ENCODE measurements at regions not wholly inside any gene's neighbourhood (a gene's known extent, or its start where the extent isn't known, plus 50 kb on each side); places are given as distances from the start of the nearest gene placed in this dataset.
"Not testable (repeated sequence)": the region's sequence is repeated elsewhere in the genome, so short reads cannot be mapped to it uniquely, and the experiment has no call there.

- Histone ChIP-seq H3K27me3 (no peaks in the 10 kb centered on the region), H3K9me3 (no peaks in the 10 kb centered on the region), H3K27ac (no peak overlapping the region), H3K4me1 (no peaks in the 10 kb centered on the region), H3K36me3 (no peaks in the 10 kb centered on the region), H3K4me3 (no peak overlapping the region)
- TF ChIP-seq CTCF (IDR thresholded peaks at IDR 0.05): no peak
- intact Hi-C loops (cut with DNase I): no loop called here
- no peak for DNase-seq (ENCODE audit: low spot score in 2 of 2)
Observed at GRCh38 chr9:7739595-7739994, 60.0 kb downstream of the DMAC1 start.

GRCh38 chr9:7735311-7735710, 64.3 kb downstream of the DMAC1 start:
- no peaks in the 10 kb centered on the region for H3K27me3 ChIP-seq
- no peaks in the 10 kb centered on the region for H3K4me1 ChIP-seq
- H3K36me3 ChIP-seq: no peaks in the 10 kb centered on the region
- intact Hi-C loops (cut with DNase I): no loop called here
- H3K9me3 ChIP-seq: no peaks in the 10 kb centered on the region
- no peak for TF ChIP-seq CTCF (IDR thresholded peaks at IDR 0.05)
- H3K27ac ChIP-seq: no peak overlapping the region
- no peak overlapping the region for H3K4me3 ChIP-seq
- DNase-seq (ENCODE audit: low spot score in 2 of 2): no peak

DNA sequence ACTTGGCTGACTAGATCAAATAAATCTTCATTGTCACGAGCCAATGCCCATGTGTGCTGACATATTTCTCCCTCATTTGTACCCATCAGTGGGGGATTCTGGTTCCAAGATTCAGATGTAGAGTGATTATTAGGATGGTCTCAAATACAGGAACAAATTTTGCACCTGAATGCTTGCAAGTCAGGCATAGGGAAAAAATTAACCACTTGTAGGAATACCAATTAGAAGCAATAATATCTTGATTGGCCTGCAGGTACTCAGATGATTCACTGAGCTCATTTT, 69.5 kb downstream of the DMAC1 start:
- H3K36me3 ChIP-seq: no peaks in the 10 kb centered on the region
- H3K4me1 ChIP-seq: no peaks in the 10 kb centered on the region
- no peak overlapping the region for H3K27ac ChIP-seq
- no peaks in the 10 kb centered on the region for H3K9me3 ChIP-seq
- no peaks in the 10 kb centered on the region for H3K27me3 ChIP-seq
- TF ChIP-seq CTCF (IDR thresholded peaks at IDR 0.05): no peak
- H3K4me3 ChIP-seq: no peak overlapping the region
- intact Hi-C loops (cut with DNase I): no loop called here
- DNase-seq (ENCODE audit: low spot score in 2 of 2): no peak

DNA sequence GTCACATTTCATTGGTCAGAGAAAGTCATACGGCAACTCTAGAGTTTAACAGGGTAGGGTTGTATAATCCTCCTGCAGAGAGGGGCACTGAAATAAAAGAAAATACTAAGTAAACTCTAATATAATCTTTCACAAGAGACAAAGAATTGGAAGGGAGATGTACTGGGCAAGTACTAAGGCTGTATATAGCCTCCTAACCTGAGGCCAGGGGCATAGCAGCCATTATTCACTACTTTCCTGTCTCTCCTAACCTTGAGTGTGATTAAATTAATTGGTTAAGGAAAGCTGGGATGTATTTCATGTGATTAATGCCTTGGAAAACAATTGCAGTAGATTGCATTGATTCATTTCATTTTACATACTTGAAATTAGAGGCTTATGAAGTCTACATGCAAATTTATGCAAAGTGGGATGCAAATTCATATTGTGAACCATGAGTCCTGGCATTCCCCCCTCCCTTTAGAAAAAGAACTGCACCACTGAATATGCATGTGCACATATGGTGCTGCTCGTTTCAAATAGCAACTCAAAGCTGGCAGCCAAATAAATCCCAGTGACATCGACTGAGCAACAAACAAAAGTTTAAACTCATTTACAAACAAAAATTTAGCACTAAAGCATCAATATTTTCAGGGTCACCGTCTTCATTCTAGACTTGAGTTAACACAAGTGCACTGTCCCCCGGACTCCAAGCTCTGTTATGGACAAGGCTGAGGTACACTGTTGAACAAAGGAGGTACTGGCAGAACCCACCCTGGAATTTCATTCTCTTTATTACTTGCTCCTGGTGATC, 70.0 kb downstream of the DMAC1 start:
- Histone ChIP-seq H3K4me3 (no peak overlapping the region), H3K27ac (no peak overlapping the region), H3K36me3 (no peaks in the 10 kb centered on the region), H3K4me1 (no peaks in the 10 kb centered on the region), H3K27me3 (no peaks in the 10 kb centered on the region), H3K9me3 (no peaks in the 10 kb centered on the region)
- TF ChIP-seq CTCF (IDR thresholded peaks at IDR 0.05): no peak
- no peak for DNase-seq (ENCODE audit: low spot score in 2 of 2)
- intact Hi-C loops (cut with DNase I): no loop called here

DNA sequence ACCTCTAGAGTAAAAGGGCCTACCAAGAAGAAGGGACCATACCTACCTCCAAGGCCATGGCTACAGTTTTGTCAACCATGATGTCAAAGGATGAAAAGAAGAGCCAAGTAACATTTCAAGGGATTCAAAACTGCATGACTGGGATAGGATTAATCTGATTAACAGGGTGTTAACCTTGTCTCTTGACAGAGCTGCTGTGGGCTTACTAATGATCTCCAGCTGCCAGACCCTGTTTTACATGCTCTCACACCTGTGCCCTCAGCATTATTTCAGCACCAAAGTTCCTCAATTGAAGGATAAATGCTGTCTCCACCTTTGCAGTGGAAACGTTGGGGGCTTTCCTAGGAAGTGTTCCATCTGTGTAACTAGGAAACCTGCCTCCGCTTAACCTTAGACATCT, 78.3 kb downstream of the DMAC1 start:
- DNase-seq (ENCODE audit: low spot score in 2 of 2): no peak
- Histone ChIP-seq H3K27ac (no peak overlapping the region), H3K36me3 (no peaks in the 10 kb centered on the region), H3K27me3 (no peaks in the 10 kb centered on the region), H3K9me3 (no peaks in the 10 kb centered on the region), H3K4me1 (no peaks in the 10 kb centered on the region), H3K4me3 (no peak overlapping the region)
- intact Hi-C loops (cut with DNase I): no loop called here
- TF ChIP-seq CTCF (IDR thresholded peaks at IDR 0.05): no peak

DNA sequence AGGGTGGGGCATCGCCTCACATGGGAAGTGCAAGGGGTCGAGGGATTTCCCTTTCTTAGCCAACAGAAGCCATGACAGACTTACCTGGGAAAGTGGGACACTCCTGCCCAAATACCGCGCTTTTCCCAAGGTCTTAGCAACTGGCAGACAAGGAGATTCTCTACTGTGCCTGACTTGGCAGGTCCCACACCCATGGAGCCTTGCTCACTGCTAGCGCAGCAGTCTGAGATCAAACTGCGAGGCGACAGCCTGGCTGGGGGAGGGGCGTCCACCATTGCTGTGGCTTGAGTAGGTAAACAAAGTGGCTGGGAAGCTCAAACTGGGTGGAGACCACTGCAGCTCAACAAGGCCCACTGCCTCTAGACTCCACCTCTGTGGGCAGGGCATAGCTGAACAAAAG, 86.5 kb downstream of the DMAC1 start:
- H3K4me1 ChIP-seq; intact Hi-C loops (cut with DNase I); H3K27ac ChIP-seq; H3K9me3 ChIP-seq; DNase-seq (ENCODE audit: low spot score in 2 of 2); H3K36me3 ChIP-seq; H3K27me3 ChIP-seq; H3K4me3 ChIP-seq: not testable (repeated sequence)
